GM12872 (cell line): ENCODE measurements at regions not wholly inside any gene's neighbourhood (a gene's known extent, or its start where the extent isn't known, plus 50 kb on each side); places are given as distances from the start of the nearest gene placed in this dataset.

Experiments used
- TF ChIP-seq, protein P1 (sequence below): IDR thresholded peaks from 3 replicates; pipeline ENCODE4 v1.5.1; 2011; ENCODE audit warnings: low read depth, mild to moderate bottlenecking, low read length, moderate library complexity; ENCODE audit not compliant: insufficient read depth

DNA sequence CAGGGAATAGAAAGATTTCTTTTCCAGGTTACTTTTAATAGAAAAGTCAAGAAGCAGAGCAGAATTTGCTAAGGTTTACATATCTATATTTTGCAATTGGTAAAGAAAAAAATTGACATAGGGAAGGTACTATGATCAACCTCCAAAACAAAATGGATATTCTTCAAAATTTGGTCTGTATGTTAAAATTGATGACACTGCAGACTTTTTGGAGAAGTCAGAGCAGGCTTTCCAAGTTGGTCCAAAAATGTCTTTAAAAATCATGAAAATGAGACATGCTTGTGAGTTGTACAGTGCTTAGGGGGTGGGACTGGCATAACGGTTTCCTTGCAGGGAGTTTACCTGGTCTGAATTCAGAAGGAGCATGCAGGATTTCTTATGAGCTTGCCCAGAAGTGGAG is 77.0 kb downstream of the TFPI2 start:
- TF ChIP-seq, protein P1, sequence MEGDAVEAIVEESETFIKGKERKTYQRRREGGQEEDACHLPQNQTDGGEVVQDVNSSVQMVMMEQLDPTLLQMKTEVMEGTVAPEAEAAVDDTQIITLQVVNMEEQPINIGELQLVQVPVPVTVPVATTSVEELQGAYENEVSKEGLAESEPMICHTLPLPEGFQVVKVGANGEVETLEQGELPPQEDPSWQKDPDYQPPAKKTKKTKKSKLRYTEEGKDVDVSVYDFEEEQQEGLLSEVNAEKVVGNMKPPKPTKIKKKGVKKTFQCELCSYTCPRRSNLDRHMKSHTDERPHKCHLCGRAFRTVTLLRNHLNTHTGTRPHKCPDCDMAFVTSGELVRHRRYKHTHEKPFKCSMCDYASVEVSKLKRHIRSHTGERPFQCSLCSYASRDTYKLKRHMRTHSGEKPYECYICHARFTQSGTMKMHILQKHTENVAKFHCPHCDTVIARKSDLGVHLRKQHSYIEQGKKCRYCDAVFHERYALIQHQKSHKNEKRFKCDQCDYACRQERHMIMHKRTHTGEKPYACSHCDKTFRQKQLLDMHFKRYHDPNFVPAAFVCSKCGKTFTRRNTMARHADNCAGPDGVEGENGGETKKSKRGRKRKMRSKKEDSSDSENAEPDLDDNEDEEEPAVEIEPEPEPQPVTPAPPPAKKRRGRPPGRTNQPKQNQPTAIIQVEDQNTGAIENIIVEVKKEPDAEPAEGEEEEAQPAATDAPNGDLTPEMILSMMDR, result no peak

DNA sequence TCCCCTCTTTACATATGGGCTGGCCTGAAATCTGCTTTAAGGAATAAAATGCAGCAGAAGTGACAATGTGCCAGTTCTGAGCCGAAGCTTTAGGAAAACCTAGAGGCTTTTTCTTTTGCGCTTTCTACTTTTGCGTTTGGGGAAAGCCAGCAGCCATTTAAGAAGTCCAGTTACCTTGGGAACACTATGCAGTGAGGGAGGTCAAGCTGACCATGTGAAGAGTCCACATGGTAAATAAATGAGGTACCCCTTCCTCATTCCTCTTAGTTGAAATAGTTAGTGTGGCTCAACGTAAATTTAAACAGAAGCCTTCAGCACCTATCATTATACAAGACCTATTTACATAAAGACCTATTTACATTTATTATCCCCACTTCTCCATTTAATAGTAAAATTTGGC is 78.5 kb downstream of the TFPI2 start:
- TF ChIP-seq, protein P1, result no peak

DNA sequence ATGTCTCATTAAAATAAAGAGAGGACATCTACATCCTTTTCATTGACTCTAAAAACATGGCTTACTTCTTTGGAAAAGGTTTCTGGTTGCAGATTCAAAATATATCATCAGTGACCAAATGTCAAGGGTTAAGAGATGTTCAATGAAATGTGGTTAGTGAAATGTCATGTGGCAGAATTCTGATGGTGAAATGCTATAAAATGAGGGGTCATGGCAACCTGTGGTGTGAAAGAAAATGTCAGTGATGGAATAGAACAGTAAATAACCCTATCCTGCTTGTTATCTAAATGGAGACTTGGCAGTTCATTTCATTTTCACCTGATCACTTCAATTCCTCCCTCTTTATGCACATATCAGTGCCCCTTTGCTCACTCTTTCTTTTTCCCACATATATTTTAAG is 79.4 kb downstream of the TFPI2 start:
- TF ChIP-seq, protein P1, result no peak

DNA sequence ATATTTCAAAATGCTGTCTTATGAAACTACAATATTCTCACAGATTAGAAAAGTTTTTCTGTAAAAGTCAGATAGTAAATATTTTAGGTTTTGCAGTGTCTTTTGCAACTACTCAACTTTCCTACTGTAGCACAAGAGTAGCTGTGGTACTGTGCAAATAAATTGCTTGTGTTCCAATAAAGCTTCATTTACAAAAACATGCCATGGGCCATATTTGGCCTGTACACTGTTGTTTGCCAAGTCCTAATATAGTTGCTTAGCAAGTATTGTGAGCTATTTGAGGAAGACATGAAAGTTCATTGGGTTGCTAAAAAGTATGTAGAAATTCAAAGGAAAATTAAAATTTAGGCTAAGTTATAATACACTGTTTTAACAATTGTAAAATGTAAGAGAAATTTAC is 80.0 kb downstream of the TFPI2 start:
- TF ChIP-seq, protein P1, result no peak

DNA sequence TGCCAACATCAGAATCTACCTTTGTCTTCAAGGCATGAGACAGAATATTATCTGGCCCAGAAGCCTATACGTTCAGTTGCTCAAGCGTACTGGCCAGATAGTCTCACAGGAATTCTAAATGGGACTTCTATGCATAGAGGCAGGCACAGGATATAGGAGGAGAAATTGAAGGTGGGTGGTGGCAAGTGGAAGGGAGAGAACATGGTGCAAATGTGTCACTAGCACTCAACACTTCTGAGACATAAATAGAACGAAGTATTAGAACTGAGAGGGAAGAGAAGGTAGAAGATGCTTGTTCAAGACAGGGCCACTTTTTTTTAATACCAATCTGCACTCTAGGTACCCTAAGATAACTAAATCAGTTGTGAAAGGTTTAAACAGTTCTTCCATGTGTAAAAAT is 85.8 kb downstream of the TFPI2 start:
- TF ChIP-seq, protein P1, result no peak

DNA sequence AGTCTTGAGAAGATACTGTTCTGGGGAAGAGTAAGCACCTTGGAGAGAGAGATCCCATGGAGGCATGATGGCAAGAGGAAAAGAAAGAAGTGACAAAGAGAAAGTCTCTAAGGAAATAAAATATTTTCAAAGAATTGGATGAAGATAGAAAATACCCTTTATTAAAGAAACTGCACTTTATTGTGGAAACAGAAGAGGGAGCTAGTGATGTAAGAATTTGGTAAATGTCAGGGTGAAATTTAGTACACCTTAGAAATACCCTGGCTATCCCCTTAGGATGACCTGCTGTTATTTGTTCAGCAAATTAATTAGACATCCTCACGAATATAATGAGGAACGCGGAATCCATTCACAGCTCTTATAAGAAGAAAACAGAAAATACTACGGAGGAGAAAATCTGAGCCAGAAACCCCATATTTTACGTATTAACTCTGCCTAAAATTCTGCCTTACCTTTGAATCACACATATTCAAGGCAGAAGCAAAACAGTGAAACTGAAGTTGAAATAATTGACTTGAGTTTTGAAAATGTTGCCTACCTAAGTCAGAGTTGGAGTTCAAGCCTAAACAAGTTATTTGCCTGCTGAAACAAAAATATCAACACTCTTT is 90.7 kb downstream of the TFPI2 start:
- TF ChIP-seq, protein P1, result peak; percentile 29; the same call in 1 of the 3 replicates

DNA sequence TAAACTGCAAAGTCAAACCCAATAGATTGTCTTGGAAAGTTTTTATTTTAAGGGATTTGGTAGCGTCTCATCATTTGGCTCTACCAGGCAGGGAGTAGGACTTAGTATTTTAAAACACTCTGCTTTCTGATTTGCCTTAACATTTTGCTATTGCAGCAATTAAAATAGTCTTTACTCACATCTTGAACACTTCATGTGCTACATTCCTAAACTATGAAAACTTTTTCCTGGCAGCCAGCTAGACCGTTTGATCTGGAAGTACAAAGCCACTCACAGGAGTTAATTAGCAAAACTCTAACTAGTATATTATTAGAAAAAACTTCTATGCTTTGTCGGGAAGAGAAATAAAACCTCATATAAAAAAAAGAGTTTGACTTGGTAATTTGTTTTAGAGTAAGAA is 111.4 kb downstream of the TFPI2 start:
- TF ChIP-seq, protein P1, result no peak
